Uterus (tissue), 3 donors: ENCODE measurements at regions not wholly inside any gene's neighbourhood (a gene's known extent, or its start where the extent isn't known, plus 50 kb on each side); places are given as distances from the start of the nearest gene placed in this dataset.

Experiments
- DNase-seq, 2 donors: peaks; one replicate each; pipeline ENCODE4 v3.0.0-alpha.2; 2019 to 2020
- H3K27ac ChIP-seq, 2 donors: fragments of 200-600 bp; sonication (generic); 1 replicate in 1 of 2; 2 replicates in 1 of 2; pipeline ENCODE4 v1.5.1; 2016 to 2018
- H3K27me3 ChIP-seq, 2 donors: fragments of 200-600 bp; sonication (generic); one replicate each; pipeline ENCODE4 v1.5.1; 2018 to 2019; ENCODE audit warnings: control low read depth in 1 of 2
- H3K36me3 ChIP-seq, 2 donors: fragments of 200-600 bp; sonication (generic); one replicate each; pipeline ENCODE4 v1.5.1; 2019; ENCODE audit warnings: control low read depth in 1 of 2
- H3K4me1 ChIP-seq, 2 donors: fragments of 200-600 bp; sonication (generic); one replicate each; pipeline ENCODE4 v1.5.1; 2018 to 2019; ENCODE audit warnings: control low read depth in 1 of 2
- H3K4me3 ChIP-seq, 2 donors: fragments of 200-600 bp; sonication (generic); 1 replicate in 1 of 2; 2 replicates in 1 of 2; pipeline ENCODE4 v1.5.1; 2018 to 2019; ENCODE audit warnings: mild to moderate bottlenecking in 1 of 2
- H3K9me3 ChIP-seq, 2 donors: fragments of 200-600 bp; sonication (generic); one replicate each; pipeline ENCODE4 v1.5.1; 2019; ENCODE audit warnings: control low read depth in 1 of 2
- CTCF ChIP-seq, 4 experiments: fragments of 200-600 bp in 2 of 4; fragments of 450-650 bp in 2 of 4; sonication (generic) in 2 of 4; IDR thresholded peaks; one replicate each; pipeline ENCODE4 v1.5.1; 2016 to 2019; ENCODE audit warnings: antibody characterized with exemption in 4 of 4, mild to moderate bottlenecking in 2 of 4, moderate library complexity in 1 of 4
- POLR2A ChIP-seq, 2 donors: fragments of 450-650 bp; IDR thresholded peaks; one replicate each; pipeline ENCODE4 v1.6.1; 2016; ENCODE audit warnings: antibody characterized with exemption in 2 of 2, mild to moderate bottlenecking in 1 of 2, moderate library complexity in 1 of 2
- intact Hi-C: fragments of 100-400 bp; cut with DNase I; formaldehyde crosslinking; loops from one replicate; pipeline ENCODE4 v1.15.1; 2023; ENCODE audit warnings: low total_unique reads
- donor health status: DM: yes; HTN: yes; CAD: no.

- Histone ChIP-seq H3K36me3 (no peaks in the 10 kb centered on the region), H3K4me1 (no peaks in the 10 kb centered on the region), H3K4me3 (no peak overlapping the region), H3K27ac (no peak overlapping the region), H3K27me3 (no peaks in the 10 kb centered on the region), H3K9me3 (no peaks in the 10 kb centered on the region)
- no peak for DNase-seq
- no peak for TF ChIP-seq POLR2A (IDR thresholded peaks at IDR 0.05)
- no peak for TF ChIP-seq CTCF (IDR thresholded peaks at IDR 0.05)
- intact Hi-C loops, result no loop called here
Observed at GRCh38 chr6:97412511-97412910, 129.5 kb upstream of the MMS22L start.

GRCh38 chr6:97422171-97422570 is 139.2 kb upstream of the MMS22L start:
- no peak overlapping the region for H3K4me3 ChIP-seq
- intact Hi-C loops, result no loop called here
- H3K36me3 ChIP-seq, result no peaks in the 10 kb centered on the region
- no peaks in the 10 kb centered on the region for H3K27me3 ChIP-seq
- no peaks in the 10 kb centered on the region for H3K9me3 ChIP-seq
- no peak for DNase-seq
- TF ChIP-seq POLR2A (IDR thresholded peaks at IDR 0.05) (no peak), CTCF (IDR thresholded peaks at IDR 0.05) (no peak)
- H3K27ac ChIP-seq, result no peak overlapping the region
- no peaks in the 10 kb centered on the region for H3K4me1 ChIP-seq

- H3K36me3 ChIP-seq, result no peaks in the 10 kb centered on the region
- H3K9me3 ChIP-seq, result no peaks in the 10 kb centered on the region
- intact Hi-C loops, result no loop called here
- H3K4me3 ChIP-seq, result no peak overlapping the region
- no peak for DNase-seq
- TF ChIP-seq POLR2A (IDR thresholded peaks at IDR 0.05) (no peak), CTCF (IDR thresholded peaks at IDR 0.05) (no peak)
- no peaks in the 10 kb centered on the region for H3K4me1 ChIP-seq
- no peak overlapping the region for H3K27ac ChIP-seq
- H3K27me3 ChIP-seq, result no peaks in the 10 kb centered on the region
Observed at GRCh38 chr6:97423190-97423589, 140.2 kb upstream of the MMS22L start.

- Histone ChIP-seq H3K27ac (no peak overlapping the region), H3K4me1 (no peaks in the 10 kb centered on the region), H3K9me3 (no peaks in the 10 kb centered on the region), H3K27me3 (no peaks in the 10 kb centered on the region), H3K4me3 (no peak overlapping the region), H3K36me3 (no peaks in the 10 kb centered on the region)
- no peak for DNase-seq
- intact Hi-C loops, result no loop called here
- TF ChIP-seq CTCF (IDR thresholded peaks at IDR 0.05) (no peak), POLR2A (IDR thresholded peaks at IDR 0.05) (no peak)
Observed at GRCh38 chr6:97427648-97428047, 144.6 kb upstream of the MMS22L start.

- Histone ChIP-seq H3K4me1 (no peaks in the 10 kb centered on the region), H3K9me3 (no peaks in the 10 kb centered on the region), H3K4me3 (no peak overlapping the region), H3K27me3 (no peaks in the 10 kb centered on the region), H3K36me3 (no peaks in the 10 kb centered on the region), H3K27ac (no peak overlapping the region)
- no peak for DNase-seq
- intact Hi-C loops, result no loop called here
- TF ChIP-seq POLR2A (IDR thresholded peaks at IDR 0.05), result no peak
- peak in 2 of 4 experiments; percentile 3 to 4 for TF ChIP-seq CTCF (IDR thresholded peaks at IDR 0.05)
Observed at GRCh38 chr6:97437087-97437486, 154.1 kb upstream of the MMS22L start.
